ENCODE measurements at regions not wholly inside any gene's neighbourhood (a gene's known extent, or its start where the extent isn't known, plus 50 kb on each side); places are given as distances from the start of the nearest gene placed in this dataset.

DNA sequence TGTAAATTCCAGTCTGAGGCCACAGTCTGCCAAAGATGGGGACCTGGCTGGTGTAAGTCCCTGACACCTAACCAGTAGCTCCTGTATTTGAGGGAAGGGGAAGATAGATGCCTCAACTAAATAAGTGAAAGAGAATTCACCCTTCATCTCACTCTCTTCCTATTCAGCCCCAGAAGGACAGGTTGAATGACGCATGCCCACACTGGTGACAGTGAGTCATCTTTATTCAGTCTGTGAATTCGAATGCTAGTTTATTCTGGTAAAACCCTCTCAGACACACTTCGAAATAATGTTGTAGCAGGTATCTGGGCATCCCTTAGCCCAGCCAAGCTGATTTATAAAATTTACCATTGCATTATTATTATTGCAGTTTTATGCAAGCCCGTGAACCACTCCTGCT is 617.0 kb upstream of the PRMT6 start:
- Histone ChIP-seq H3K27ac (ENCODE audit: low read depth, low read length) (no peak overlapping the region), H3K27me3 (ENCODE audit: control insufficient read depth, insufficient read depth, low read length) (no peaks in the 10 kb centered on the region), H3K4me1 (ENCODE audit: control insufficient read depth, insufficient read depth, low read length) (peaks cover 20% of the 10 kb centered on the region), H3K9me3 (ENCODE audit: control insufficient read depth, insufficient read depth, low read length) (no peaks in the 10 kb centered on the region), H3K9ac (ENCODE audit: low read depth, low read length) (no peak overlapping the region), H3K36me3 (ENCODE audit: control insufficient read depth, insufficient read depth, low read length) (no peaks in the 10 kb centered on the region), H3K4me3 (ENCODE audit: low read depth, low read length) (no peak overlapping the region)

DNA sequence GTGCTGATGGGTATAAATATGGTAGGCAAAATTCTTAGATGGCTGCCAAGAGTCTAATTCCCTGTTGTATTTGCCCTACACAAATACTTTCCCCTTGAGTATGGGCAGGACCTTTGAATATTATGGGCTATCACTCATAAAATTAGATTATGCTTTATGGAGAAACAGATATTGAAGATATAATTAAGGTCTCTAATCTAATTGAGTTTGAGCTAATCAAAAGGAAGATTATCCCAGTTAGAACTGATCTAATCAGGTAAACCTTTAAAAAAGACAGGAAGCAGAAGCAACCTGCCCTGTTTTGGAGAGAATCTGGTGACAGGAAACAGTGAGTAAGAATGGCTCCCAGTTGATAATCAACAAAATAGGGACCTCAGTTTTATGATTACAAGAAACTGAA is 609.0 kb upstream of the PRMT6 start:
- no peak overlapping the region for H3K27ac ChIP-seq (ENCODE audit: low read depth, low read length)
- no peak overlapping the region for H3K4me3 ChIP-seq (ENCODE audit: low read depth, low read length)
- H3K9ac ChIP-seq (ENCODE audit: low read depth, low read length), result no peak overlapping the region
- H3K27me3 ChIP-seq (ENCODE audit: control insufficient read depth, insufficient read depth, low read length), result no peaks in the 10 kb centered on the region
- no peaks in the 10 kb centered on the region for H3K9me3 ChIP-seq (ENCODE audit: control insufficient read depth, insufficient read depth, low read length)
- H3K36me3 ChIP-seq (ENCODE audit: control insufficient read depth, insufficient read depth, low read length), result no peaks in the 10 kb centered on the region
- H3K4me1 ChIP-seq (ENCODE audit: control insufficient read depth, insufficient read depth, low read length), result no peaks in the 10 kb centered on the region

- Histone ChIP-seq H3K27me3 (ENCODE audit: control insufficient read depth, insufficient read depth, low read length) (no peaks in the 10 kb centered on the region), H3K4me3 (ENCODE audit: low read depth, low read length) (no peak overlapping the region), H3K27ac (ENCODE audit: low read depth, low read length) (no peak overlapping the region), H3K36me3 (ENCODE audit: control insufficient read depth, insufficient read depth, low read length) (no peaks in the 10 kb centered on the region), H3K9me3 (ENCODE audit: control insufficient read depth, insufficient read depth, low read length) (no peaks in the 10 kb centered on the region), H3K4me1 (ENCODE audit: control insufficient read depth, insufficient read depth, low read length) (no peaks in the 10 kb centered on the region), H3K9ac (ENCODE audit: low read depth, low read length) (no peak overlapping the region)
These were observed 599.6 kb upstream of the PRMT6 start for GRCh38 chr1:106456832-106457231.

- Histone ChIP-seq H3K9me3 (ENCODE audit: control insufficient read depth, insufficient read depth, low read length) (no peaks in the 10 kb centered on the region), H3K36me3 (ENCODE audit: control insufficient read depth, insufficient read depth, low read length) (no peaks in the 10 kb centered on the region), H3K27ac (ENCODE audit: low read depth, low read length) (no peak overlapping the region), H3K27me3 (ENCODE audit: control insufficient read depth, insufficient read depth, low read length) (no peaks in the 10 kb centered on the region), H3K4me1 (ENCODE audit: control insufficient read depth, insufficient read depth, low read length) (no peaks in the 10 kb centered on the region), H3K4me3 (ENCODE audit: low read depth, low read length) (no peak overlapping the region), H3K9ac (ENCODE audit: low read depth, low read length) (no peak overlapping the region)
These were observed 599.1 kb upstream of the PRMT6 start for GRCh38 chr1:106457368-106457767.

GRCh38 chr1:106458866-106459265 is 597.6 kb upstream of the PRMT6 start:
- no peaks in the 10 kb centered on the region for H3K4me1 ChIP-seq (ENCODE audit: control insufficient read depth, insufficient read depth, low read length)
- H3K36me3 ChIP-seq (ENCODE audit: control insufficient read depth, insufficient read depth, low read length), result no peaks in the 10 kb centered on the region
- no peak overlapping the region for H3K9ac ChIP-seq (ENCODE audit: low read depth, low read length)
- no peaks in the 10 kb centered on the region for H3K27me3 ChIP-seq (ENCODE audit: control insufficient read depth, insufficient read depth, low read length)
- no peak overlapping the region for H3K27ac ChIP-seq (ENCODE audit: low read depth, low read length)
- H3K9me3 ChIP-seq (ENCODE audit: control insufficient read depth, insufficient read depth, low read length), result no peaks in the 10 kb centered on the region
- H3K4me3 ChIP-seq (ENCODE audit: low read depth, low read length), result no peak overlapping the region

- Histone ChIP-seq H3K27ac (ENCODE audit: low read depth, low read length) (no peak overlapping the region), H3K4me1 (ENCODE audit: control insufficient read depth, insufficient read depth, low read length) (no peaks in the 10 kb centered on the region), H3K4me3 (ENCODE audit: low read depth, low read length) (no peak overlapping the region), H3K9ac (ENCODE audit: low read depth, low read length) (no peak overlapping the region), H3K27me3 (ENCODE audit: control insufficient read depth, insufficient read depth, low read length) (no peaks in the 10 kb centered on the region), H3K9me3 (ENCODE audit: control insufficient read depth, insufficient read depth, low read length) (no peaks in the 10 kb centered on the region), H3K36me3 (ENCODE audit: control insufficient read depth, insufficient read depth, low read length) (no peaks in the 10 kb centered on the region)
These were observed 597.1 kb upstream of the PRMT6 start for GRCh38 chr1:106459418-106459817.

- Histone ChIP-seq H3K27ac (ENCODE audit: low read depth, low read length) (no peak overlapping the region), H3K4me3 (ENCODE audit: low read depth, low read length) (no peak overlapping the region)
These were observed 590.8 kb upstream of the PRMT6 start for GRCh38 chr1:106465666-106466065.

GRCh38 chr1:106480629-106481028 is 575.8 kb upstream of the PRMT6 start:
- Histone ChIP-seq H3K9me3 (ENCODE audit: control insufficient read depth, insufficient read depth, low read length) (peaks cover 16% of the 10 kb centered on the region), H3K4me1 (ENCODE audit: control insufficient read depth, insufficient read depth, low read length) (no peaks in the 10 kb centered on the region; the same call in 1 of the 2 replicates), H3K27ac (ENCODE audit: low read depth, low read length) (no peak overlapping the region), H3K9ac (ENCODE audit: low read depth, low read length) (no peak overlapping the region), H3K27me3 (ENCODE audit: control insufficient read depth, insufficient read depth, low read length) (no peaks in the 10 kb centered on the region), H3K36me3 (ENCODE audit: control insufficient read depth, insufficient read depth, low read length) (no peaks in the 10 kb centered on the region), H3K4me3 (ENCODE audit: low read depth, low read length) (no peak overlapping the region)

More at GRCh38 chr1:106465666-106466065, 590.8 kb upstream of the PRMT6 start:
- H3K9me3 ChIP-seq (ENCODE audit: control insufficient read depth, insufficient read depth, low read length), result peaks cover 4% of the 10 kb centered on the region; the same call in 1 of the 2 replicates
- no peaks in the 10 kb centered on the region for H3K4me1 ChIP-seq (ENCODE audit: control insufficient read depth, insufficient read depth, low read length)
- no peaks in the 10 kb centered on the region for H3K27me3 ChIP-seq (ENCODE audit: control insufficient read depth, insufficient read depth, low read length)
- H3K36me3 ChIP-seq (ENCODE audit: control insufficient read depth, insufficient read depth, low read length), result no peaks in the 10 kb centered on the region
- H3K9ac ChIP-seq (ENCODE audit: low read depth, low read length), result no peak overlapping the region

- Histone ChIP-seq H3K27me3 (ENCODE audit: control insufficient read depth, insufficient read depth, low read length) (no peaks in the 10 kb centered on the region), H3K4me3 (ENCODE audit: low read depth, low read length) (no peak overlapping the region), H3K9ac (ENCODE audit: low read depth, low read length) (no peak overlapping the region)
These were observed 563.6 kb upstream of the PRMT6 start for GRCh38 chr1:106492880-106493279.

DNA sequence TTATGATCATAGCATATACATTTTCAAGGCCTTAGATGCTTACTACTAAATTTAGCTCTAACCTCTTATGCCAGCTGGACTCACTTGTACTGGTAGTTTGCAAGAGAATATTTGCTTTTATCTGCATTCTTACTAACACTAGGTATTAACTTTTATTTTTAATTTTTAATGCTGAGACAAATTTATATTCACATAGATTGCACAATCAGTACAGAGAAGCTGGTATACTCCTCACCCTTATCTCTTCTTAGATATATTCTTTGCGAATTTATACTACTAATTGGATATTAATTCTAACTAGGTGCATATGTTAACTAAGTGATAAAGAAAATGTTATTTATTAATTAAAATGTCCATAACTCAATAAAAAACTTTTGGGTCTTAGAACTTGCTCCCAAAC is 561.8 kb upstream of the PRMT6 start:
- Histone ChIP-seq H3K9me3 (ENCODE audit: control insufficient read depth, insufficient read depth, low read length) (no peaks in the 10 kb centered on the region), H3K36me3 (ENCODE audit: control insufficient read depth, insufficient read depth, low read length) (no peaks in the 10 kb centered on the region), H3K9ac (ENCODE audit: low read depth, low read length) (no peak overlapping the region), H3K27me3 (ENCODE audit: control insufficient read depth, insufficient read depth, low read length) (no peaks in the 10 kb centered on the region), H3K4me1 (ENCODE audit: control insufficient read depth, insufficient read depth, low read length) (no peaks in the 10 kb centered on the region), H3K4me3 (ENCODE audit: low read depth, low read length) (no peak overlapping the region), H3K27ac (ENCODE audit: low read depth, low read length) (no peak overlapping the region)

More at GRCh38 chr1:106492880-106493279, 563.6 kb upstream of the PRMT6 start:
- H3K36me3 ChIP-seq (ENCODE audit: control insufficient read depth, insufficient read depth, low read length), result no peaks in the 10 kb centered on the region
- no peaks in the 10 kb centered on the region for H3K4me1 ChIP-seq (ENCODE audit: control insufficient read depth, insufficient read depth, low read length)
- no peaks in the 10 kb centered on the region; the same call in 1 of the 2 replicates for H3K9me3 ChIP-seq (ENCODE audit: control insufficient read depth, insufficient read depth, low read length)
- H3K27ac ChIP-seq (ENCODE audit: low read depth, low read length), result no peak overlapping the region

- Histone ChIP-seq H3K4me3 (ENCODE audit: low read depth, low read length) (no peak overlapping the region), H3K9ac (ENCODE audit: low read depth, low read length) (no peak overlapping the region), H3K4me1 (ENCODE audit: control insufficient read depth, insufficient read depth, low read length) (peaks cover 5% of the 10 kb centered on the region), H3K27me3 (ENCODE audit: control insufficient read depth, insufficient read depth, low read length) (no peaks in the 10 kb centered on the region), H3K36me3 (ENCODE audit: control insufficient read depth, insufficient read depth, low read length) (no peaks in the 10 kb centered on the region), H3K9me3 (ENCODE audit: control insufficient read depth, insufficient read depth, low read length) (no peaks in the 10 kb centered on the region), H3K27ac (ENCODE audit: low read depth, low read length) (no peak overlapping the region)
These were observed 558.2 kb upstream of the PRMT6 start for GRCh38 chr1:106498238-106498637.

DNA sequence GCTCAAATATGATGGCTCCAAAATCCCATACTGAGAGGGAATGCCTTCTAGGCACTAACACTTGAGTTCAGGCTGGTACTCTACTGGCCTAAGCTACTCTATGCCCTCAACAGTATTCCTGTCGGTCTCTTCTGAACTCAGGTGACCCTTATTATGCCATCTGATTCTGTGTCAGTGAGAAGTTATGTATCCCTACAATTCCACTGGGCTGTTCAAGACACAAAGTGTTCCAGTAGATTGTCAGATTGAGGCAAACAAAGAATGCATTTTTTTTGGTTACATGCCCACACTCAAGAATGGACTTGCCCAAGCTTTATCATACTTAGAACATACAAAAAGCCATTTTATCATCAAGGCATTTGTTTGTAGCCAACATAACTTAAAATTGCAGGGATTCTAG is 553.8 kb upstream of the PRMT6 start:
- H3K9me3 ChIP-seq (ENCODE audit: control insufficient read depth, insufficient read depth, low read length), result no peaks in the 10 kb centered on the region

More for the DNA sequence above, 553.8 kb upstream of the PRMT6 start:
- peaks cover 5% of the 10 kb centered on the region for H3K4me1 ChIP-seq (ENCODE audit: control insufficient read depth, insufficient read depth, low read length)
- no peak overlapping the region for H3K9ac ChIP-seq (ENCODE audit: low read depth, low read length)
- H3K36me3 ChIP-seq (ENCODE audit: control insufficient read depth, insufficient read depth, low read length), result no peaks in the 10 kb centered on the region
- no peak overlapping the region for H3K27ac ChIP-seq (ENCODE audit: low read depth, low read length)
- H3K27me3 ChIP-seq (ENCODE audit: control insufficient read depth, insufficient read depth, low read length), result no peaks in the 10 kb centered on the region
- no peak overlapping the region for H3K4me3 ChIP-seq (ENCODE audit: low read depth, low read length)
